ENCODE measurements at regions not wholly inside any gene's neighbourhood (a gene's known extent, or its start where the extent isn't known, plus 50 kb on each side); places are given as distances from the start of the nearest gene placed in this dataset.

GRCh38 chr11:119585043-119585781, 143.8 kb downstream of the NECTIN1 start:
- no peak for TF ChIP-seq CTCF (conservative IDR thresholded peaks at IDR 0.05 in 1 of 2, IDR thresholded peaks at IDR 0.05 in 1 of 2; ENCODE audit: low read depth in 1 of 2, low read length in 2 of 2)
- no peak for TF ChIP-seq EZH2 (IDR thresholded peaks at IDR 0.05; ENCODE audit: low read length, missing control alignments)

All from fibroblast of lung (primary cell).